SK-N-SH (cell line): ENCODE measurements at regions not wholly inside any gene's neighbourhood (a gene's known extent, or its start where the extent isn't known, plus 50 kb on each side); places are given as distances from the start of the nearest gene placed in this dataset.

Source experiments
- CTCF ChIP-seq: fragments of 200-600 bp; sonication (generic); IDR thresholded peaks from 2 replicates; pipeline ENCODE4 v1.6.1; 2017; ENCODE audit warnings: antibody characterized with exemption, mild to moderate bottlenecking, moderate library complexity
- GABPA ChIP-seq: IDR thresholded peaks from 2 replicates; pipeline ENCODE4 v1.4.0; 2012; ENCODE audit warnings: low read depth, mild to moderate bottlenecking
- JUND ChIP-seq: IDR thresholded peaks from 2 replicates; pipeline ENCODE4 v1.4.0; 2012
- MEF2A ChIP-seq: IDR thresholded peaks from 2 replicates; pipeline ENCODE4 v1.4.0; 2012; ENCODE audit warnings: low read depth, borderline replicate concordance
- RAD21 ChIP-seq: IDR thresholded peaks from 2 replicates; pipeline ENCODE4 v1.6.1; 2012; ENCODE audit warnings: mild to moderate bottlenecking, low read length
- REST ChIP-seq: IDR thresholded peaks from 2 replicates; pipeline ENCODE4 v1.6.1; 2012; ENCODE audit warnings: mild to moderate bottlenecking, low read depth, low read length, moderate library complexity

GRCh38 chr3:145604851-145605250 is 556.1 kb downstream of the PLOD2 start:
- TF ChIP-seq REST (no peak), CTCF (no peak), RAD21 (no peak), GABPA (no peak), JUND (no peak), MEF2A (no peak)
